GM18498 (cell line): ENCODE measurements at regions not wholly inside any gene's neighbourhood (a gene's known extent, or its start where the extent isn't known, plus 50 kb on each side); places are given as distances from the start of the nearest gene placed in this dataset.
"Not testable (repeated sequence)": the region's sequence is repeated elsewhere in the genome, so short reads cannot be mapped to it uniquely, and the experiment has no call there.

ENCODE experiments used
- ATAC-seq: cut with Tn5 transposase; IDR thresholded peaks from one replicate; pipeline ENCODE4 v1.9.1; 2021; ENCODE audit warnings: mild to moderate bottlenecking, moderate library complexity; ENCODE audit not compliant: unreplicated experiment

DNA sequence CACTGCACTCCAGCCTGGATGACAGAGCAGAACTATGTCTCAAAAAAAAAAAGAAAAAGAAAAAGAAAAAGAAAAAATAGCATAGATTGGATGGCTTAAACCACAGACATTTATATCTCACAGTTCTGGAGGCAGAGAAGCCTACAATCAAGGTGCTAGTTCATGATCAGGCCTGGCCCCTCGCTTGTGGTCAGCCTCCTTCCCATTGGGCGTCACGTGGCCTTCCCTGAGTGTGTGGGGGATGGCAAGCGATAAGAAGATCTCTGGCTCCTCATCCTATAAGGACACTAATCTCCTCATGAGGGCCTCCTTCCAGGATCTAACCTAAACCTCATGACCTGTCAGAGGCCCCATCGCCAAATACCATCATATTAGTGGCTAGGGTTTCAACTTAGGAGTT is 320.2 kb upstream of the SPATA31A3 start:
- ATAC-seq: not testable (repeated sequence)

DNA sequence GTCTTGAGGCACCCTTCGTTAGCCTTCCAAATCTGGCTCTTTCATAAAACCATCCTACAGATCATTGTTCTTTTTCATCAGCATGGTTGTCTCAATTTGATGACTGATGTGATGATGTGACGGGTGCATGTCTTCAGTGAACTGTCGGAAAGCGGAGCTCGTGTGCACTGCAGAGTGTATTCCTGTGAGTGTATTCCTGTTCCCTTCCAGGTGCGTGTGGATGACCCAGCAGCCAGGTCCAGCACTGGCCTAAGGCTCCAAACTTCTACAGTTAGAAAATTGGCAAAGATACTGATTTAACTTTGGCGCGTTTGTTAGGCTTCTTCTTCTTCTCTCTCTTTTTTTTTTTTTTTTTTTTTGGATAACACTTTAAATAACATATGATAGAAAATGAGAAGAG is 314.8 kb upstream of the SPATA31A3 start:
- not testable (repeated sequence) for ATAC-seq

DNA sequence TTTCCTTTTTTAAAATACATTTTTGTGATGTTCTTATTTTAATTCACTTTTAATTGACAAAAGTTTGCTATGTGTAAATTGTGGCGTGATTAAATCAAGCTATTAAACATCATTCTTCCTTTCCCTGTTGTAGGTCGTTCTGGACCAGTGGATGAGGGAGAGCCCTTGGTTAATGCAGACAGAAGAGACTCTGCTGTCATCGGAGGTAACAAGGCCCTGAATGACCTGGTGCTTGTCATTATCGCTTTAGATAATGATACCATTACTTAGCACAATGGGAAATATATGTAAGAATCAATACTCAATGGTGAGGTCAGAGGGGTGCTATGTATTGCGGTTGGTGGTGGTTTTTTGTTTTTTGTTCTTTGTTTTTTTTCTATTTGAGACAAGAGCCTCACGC is 296.4 kb upstream of the SPATA31A3 start:
- not testable (repeated sequence) for ATAC-seq

DNA sequence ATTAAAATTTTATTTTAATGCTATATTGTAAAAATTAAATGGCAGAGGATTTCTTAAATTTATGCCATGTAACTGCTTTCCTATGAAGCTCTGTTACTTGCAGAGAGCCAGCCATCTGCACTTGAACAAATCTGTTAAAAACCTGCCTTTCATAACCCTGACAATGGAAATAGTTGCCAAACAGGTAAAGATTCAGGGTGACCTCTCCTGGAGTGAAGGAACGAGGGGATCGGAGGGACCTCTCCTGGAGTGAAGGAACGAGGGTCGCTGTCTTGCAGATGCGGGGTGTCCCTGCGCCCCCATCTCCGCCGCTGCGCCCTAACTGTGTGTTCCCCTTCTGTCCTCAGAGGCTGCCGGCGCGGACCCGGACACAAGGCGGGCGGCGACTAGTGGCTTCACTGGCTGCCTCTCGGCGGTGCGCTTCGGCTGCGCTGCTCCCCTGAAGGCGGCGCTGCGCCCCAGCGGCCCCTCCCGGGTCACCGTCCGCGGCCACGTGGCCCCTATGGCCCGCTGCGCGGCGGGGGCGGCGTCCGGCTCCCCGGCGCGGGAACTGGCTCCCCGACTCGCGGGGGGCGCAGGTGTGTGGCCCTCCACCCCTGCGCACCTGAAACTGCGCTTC is 295.9 kb upstream of the SPATA31A3 start:
- not testable (repeated sequence) for ATAC-seq

GRCh38 chr9:67284299-67284698 is 291.9 kb upstream of the SPATA31A3 start:
- not testable (repeated sequence) for ATAC-seq

- ATAC-seq: not testable (repeated sequence)
These were observed 289.2 kb upstream of the SPATA31A3 start for GRCh38 chr9:67281574-67281973.

DNA sequence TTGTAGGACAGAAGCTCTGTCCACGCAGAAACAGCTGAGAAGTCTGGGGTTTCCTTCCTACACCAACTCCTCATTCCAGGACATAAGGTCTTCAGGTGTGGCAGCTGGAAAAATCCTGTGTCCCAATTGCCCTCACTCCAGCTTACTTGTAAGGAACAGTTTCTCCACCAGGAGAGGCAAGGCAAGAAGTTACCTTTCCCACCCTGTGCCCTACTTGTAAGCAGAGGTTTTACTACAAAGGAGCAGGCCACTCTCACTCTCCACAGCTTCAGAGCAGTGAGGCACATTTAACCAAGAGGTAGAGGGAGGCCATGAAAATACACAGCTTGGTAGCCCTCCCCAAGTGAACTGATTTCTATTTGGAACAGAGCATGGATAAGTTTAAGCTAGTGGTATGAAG is 277.3 kb upstream of the SPATA31A3 start:
- not testable (repeated sequence) for ATAC-seq

- not testable (repeated sequence) for ATAC-seq
These were observed 265.5 kb upstream of the SPATA31A3 start for GRCh38 chr9:67257894-67258293.

DNA sequence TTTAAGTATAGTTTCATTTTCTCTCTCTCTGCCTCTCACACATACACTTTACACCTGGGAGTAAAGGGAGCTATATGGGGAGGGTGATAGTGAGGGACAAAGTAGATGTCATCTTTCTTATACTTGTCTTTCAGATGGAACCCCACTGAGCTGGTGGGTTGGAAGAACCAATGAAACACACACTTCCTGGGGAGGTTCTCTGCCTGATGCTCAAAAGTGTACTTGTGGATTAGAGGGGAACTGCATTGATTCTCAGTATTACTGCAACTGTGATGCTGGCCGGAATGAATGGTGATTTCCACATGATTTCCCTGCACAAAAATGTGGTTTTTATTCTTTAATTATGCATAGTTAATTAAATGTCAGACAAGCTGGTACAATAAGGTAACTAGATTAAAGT is 256.6 kb upstream of the SPATA31A3 start:
- not testable (repeated sequence) for ATAC-seq

GRCh38 chr9:67212073-67212472 is 219.7 kb upstream of the SPATA31A3 start:
- ATAC-seq: not testable (repeated sequence)

GRCh38 chr9:67210842-67211241 is 218.5 kb upstream of the SPATA31A3 start:
- ATAC-seq: not testable (repeated sequence)

- not testable (repeated sequence) for ATAC-seq
These were observed 216.6 kb upstream of the SPATA31A3 start for GRCh38 chr9:67208831-67209437.

DNA sequence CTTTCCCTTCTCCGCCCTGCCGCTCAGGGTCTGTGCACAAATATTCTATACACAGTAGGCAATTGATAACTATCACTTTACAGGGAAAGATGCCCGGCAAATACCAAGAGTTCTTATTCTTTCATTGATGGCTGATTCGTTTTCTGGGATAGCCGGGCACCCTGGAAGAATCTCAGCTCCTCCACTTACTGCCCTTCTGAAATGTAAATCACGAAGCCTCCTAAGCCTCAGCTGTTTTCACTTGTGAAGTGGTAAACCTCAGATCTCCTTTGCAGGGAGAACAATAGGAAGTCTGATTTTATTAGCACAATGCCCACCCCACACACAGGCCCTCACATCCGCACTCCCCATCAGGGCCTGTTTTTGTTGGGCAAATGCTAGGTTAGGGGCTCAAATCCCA is 203.8 kb upstream of the SPATA31A3 start:
- not testable (repeated sequence) for ATAC-seq

GRCh38 chr9:67195357-67195756 is 203.0 kb upstream of the SPATA31A3 start:
- not testable (repeated sequence) for ATAC-seq

DNA sequence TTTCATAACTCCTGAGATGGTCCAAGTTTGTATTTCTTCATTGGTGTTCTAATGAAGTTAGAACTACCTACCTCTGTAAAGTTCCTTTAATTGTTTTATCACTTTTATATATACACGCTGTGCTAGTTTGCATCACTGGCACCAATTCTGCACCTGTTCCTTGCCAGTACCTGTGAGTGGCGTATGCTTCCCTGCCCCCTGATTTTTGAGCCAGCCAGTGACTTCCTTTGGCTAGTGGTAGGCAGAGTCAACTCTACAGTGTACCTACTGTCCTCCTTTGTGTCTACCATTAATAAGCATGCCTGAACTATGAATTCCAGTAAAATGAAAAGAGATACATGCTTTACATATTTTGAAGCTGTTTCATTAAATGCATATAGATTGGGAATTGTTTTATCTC is 186.8 kb upstream of the SPATA31A3 start:
- ATAC-seq: not testable (repeated sequence)

DNA sequence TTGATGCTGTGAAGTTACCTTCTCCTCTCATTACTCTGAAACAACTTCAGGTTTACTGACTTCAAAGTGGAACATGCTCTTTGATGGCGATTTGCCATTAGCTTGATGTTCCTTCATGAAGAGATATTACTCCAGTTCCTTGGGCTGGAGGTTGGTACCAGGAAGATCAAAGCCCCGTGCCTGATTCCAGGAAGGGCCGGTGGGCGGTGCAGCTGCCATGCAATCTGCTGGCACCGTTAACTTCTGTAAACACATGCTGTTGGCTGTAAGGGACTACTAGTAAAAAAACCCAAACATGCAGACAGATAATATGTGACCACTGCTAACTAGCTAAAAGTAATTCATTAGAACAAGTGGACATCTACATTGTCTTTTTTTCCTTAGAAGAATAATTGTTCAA is 182.8 kb upstream of the SPATA31A3 start:
- ATAC-seq: not testable (repeated sequence)

DNA sequence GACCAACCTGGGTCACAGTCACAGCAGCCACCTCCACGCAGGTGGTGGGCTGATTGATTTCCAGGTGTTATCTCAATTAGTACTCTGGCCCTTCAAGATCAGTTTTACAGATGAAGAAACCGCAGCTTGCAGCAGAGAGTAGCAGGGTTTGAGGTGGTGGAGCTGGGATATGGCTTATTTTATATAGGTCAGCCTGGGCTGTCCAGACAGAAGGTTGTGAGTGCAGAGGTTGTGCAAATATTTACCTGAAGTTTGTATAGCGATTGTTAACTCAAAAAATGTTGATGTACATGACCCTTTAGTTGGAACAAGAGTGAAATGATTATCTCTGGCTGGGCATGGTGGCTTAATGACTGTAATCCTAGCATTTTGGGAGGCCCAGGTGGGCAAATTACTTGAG is 179.4 kb upstream of the SPATA31A3 start:
- ATAC-seq: not testable (repeated sequence)

DNA sequence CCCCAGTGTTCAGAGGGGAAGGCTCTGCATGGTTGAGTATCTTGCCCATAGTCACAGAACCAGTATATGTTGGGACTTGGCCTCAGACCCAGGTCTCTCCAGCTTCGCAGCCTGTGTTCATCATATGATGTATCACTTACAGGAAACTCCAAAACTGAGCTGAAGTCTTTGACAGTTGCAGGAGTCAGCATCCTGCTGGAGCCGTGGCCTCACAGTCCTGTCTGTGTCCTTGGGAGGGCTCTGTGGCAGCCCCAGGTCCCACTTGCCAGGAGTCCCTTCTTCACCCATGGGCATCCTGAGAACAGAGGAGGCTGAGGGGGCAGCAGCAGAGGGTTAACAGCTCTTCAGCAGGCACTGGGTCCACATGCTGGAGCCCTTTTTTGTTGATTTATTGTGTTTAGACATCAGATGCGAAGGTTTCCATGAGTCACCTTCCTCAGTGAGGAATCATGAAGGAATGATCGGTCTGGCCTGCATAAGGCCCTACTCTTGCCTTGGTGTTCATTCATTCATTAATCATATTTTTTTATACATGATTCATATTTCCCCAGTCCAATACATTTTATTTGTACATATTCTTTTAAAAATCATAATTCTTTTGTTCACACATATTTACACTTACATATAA is 176.3 kb upstream of the SPATA31A3 start:
- not testable (repeated sequence) for ATAC-seq

DNA sequence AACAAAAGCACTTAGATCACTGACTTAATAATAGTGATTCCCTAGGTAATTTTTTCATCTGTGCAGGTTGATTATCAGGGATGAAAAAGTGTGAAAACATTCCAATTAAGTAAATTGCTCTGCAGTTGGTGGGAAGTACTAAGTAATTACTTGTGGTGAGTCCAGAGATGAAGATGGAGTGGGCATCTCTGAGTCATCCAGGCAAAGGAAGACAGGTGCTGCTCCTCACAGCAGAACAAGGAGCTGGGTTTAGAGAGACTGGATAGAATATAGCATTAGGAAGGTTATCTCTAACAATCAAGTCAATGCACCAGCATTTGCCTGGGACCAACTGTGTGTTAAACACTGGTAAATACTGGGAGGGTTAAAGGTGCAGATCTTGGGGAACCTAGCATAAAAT is 174.0 kb upstream of the SPATA31A3 start:
- ATAC-seq: not testable (repeated sequence)

- not testable (repeated sequence) for ATAC-seq
These were observed 170.5 kb upstream of the SPATA31A3 start for GRCh38 chr9:67162827-67163226.

- not testable (repeated sequence) for ATAC-seq
These were observed 162.9 kb upstream of the SPATA31A3 start for GRCh38 chr9:67155218-67155617.

- not testable (repeated sequence) for ATAC-seq
These were observed 161.2 kb upstream of the SPATA31A3 start for GRCh38 chr9:67153501-67153900.
